Small intestine (tissue), 7 donors: ENCODE measurements at regions not wholly inside any gene's neighbourhood (a gene's known extent, or its start where the extent isn't known, plus 50 kb on each side); places are given as distances from the start of the nearest gene placed in this dataset.
"Not testable (repeated sequence)": the region's sequence is repeated elsewhere in the genome, so short reads cannot be mapped to it uniquely, and the experiment has no call there.

Experiments
- DNase-seq, 2 donors: peaks; one replicate each; pipeline versions ENCODE4 v3.0.0 to v3.0.0-alpha.2; 2013
- FAIRE-seq: peaks from 2 replicates; lab custom pipeline; 2012; peaks lifted over from hg19 to GRCh38; lab: Jason Lieb, UNC
- H3K27ac ChIP-seq, 3 donors: one replicate each; pipeline ENCODE4 v1.5.1; 2013; ENCODE audit warnings: low read length in 2 of 3, mild to moderate bottlenecking in 2 of 3, control low read depth in 1 of 3, inconsistent platforms in 1 of 3, low read depth in 1 of 3, moderate library complexity in 1 of 3
- H3K27me3 ChIP-seq, 3 donors: one replicate each; pipeline ENCODE4 v1.6.1; 2013; ENCODE audit warnings: low read length in 3 of 3, inconsistent platforms in 1 of 3; ENCODE audit not compliant: control insufficient read depth in 3 of 3, insufficient read depth in 3 of 3
- H3K36me3 ChIP-seq, 3 donors: one replicate each; pipeline ENCODE4 v1.6.1; 2013; ENCODE audit warnings: low read length in 3 of 3, inconsistent platforms in 1 of 3, low read depth in 1 of 3, mild to moderate bottlenecking in 1 of 3, moderate library complexity in 1 of 3; ENCODE audit not compliant: control insufficient read depth in 3 of 3, insufficient read depth in 2 of 3
- H3K4me1 ChIP-seq, 3 donors: one replicate each; pipeline ENCODE4 v1.6.1; 2013; ENCODE audit warnings: low read length in 2 of 3, inconsistent platforms in 1 of 3, low read depth in 1 of 3, mild to moderate bottlenecking in 1 of 3, moderate library complexity in 1 of 3; ENCODE audit not compliant: control insufficient read depth in 3 of 3, insufficient read depth in 2 of 3
- H3K4me3 ChIP-seq, 3 donors: one replicate each; pipeline ENCODE4 v1.5.1; 2013; ENCODE audit warnings: low read length in 3 of 3, control low read depth in 1 of 3, inconsistent platforms in 1 of 3, low read depth in 1 of 3, mild to moderate bottlenecking in 1 of 3, moderate library complexity in 1 of 3
- H3K9me3 ChIP-seq, 2 donors: one replicate each; pipeline ENCODE4 v1.6.1; 2013; ENCODE audit warnings: low read depth in 1 of 2, low read length in 1 of 2; ENCODE audit not compliant: control insufficient read depth in 2 of 2, insufficient read depth in 1 of 2
- WGBS, 3 donors: extraction: QIAGEN DNeasy Blood & Tissue Kit; methylation state at CpG; one replicate each; pipeline ENCODE4 v1.1.7; 2013; 5-methylcytosine and 5-hydroxymethylcytosine counted together
- donor health status: healthy with polysubstance abuse.
- donor health status: control.
- donor health status: control.
- donor health status: Bipolar disorder and iron deficiency.
- donor health status: healthy.

GRCh38 chr21:9758141-9758540, 763.2 kb upstream of the TPTE start:
- FAIRE-seq, result no peak
- 55 to 68% (median 64%) methylated on average over 6 of the region's 6 CpGs for WGBS, 3 donors
- H3K9me3 ChIP-seq, result peaks cover 4 to 23% of the 10 kb centered on the region in 2 donors
- no peak overlapping the region for H3K27ac ChIP-seq
- no peaks in the 10 kb centered on the region for H3K36me3 ChIP-seq
- no peaks in the 10 kb centered on the region for H3K4me1 ChIP-seq
- no peak overlapping the region for H3K4me3 ChIP-seq
- no peaks in the 10 kb centered on the region for H3K27me3 ChIP-seq
- DNase-seq, result no peak

DNA sequence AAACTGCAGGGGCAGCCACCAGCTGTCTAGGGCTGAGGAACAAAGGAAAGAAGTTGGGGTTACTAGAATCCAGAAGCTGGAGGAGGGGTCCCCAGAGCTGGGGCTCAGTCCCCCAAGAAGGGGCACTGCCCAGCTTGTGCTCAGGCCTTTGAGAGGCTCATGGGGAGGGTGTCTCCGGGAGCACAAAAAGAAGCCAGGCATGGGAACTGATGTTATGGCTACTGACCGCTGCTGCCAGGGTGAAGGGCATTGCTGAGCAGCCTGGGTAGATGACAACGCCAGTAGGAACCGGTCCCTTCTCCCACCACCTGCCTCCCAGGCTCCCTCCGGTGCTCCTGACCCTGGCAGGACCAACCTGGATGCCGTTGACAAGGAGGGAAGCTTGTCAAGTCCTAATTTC, 762.5 kb upstream of the TPTE start:
- Histone ChIP-seq H3K27ac (no peak overlapping the region), H3K36me3 (no peaks in the 10 kb centered on the region), H3K27me3 (no peaks in the 10 kb centered on the region), H3K4me3 (no peak overlapping the region), H3K9me3 (peaks cover 1 to 24% of the 10 kb centered on the region in 2 donors), H3K4me1 (no peaks in the 10 kb centered on the region)
- WGBS, 3 donors, result 45 to 65% (median 63%) methylated on average over 6 of the region's 6 CpGs
- no peak for DNase-seq
- FAIRE-seq, result no peak

DNA sequence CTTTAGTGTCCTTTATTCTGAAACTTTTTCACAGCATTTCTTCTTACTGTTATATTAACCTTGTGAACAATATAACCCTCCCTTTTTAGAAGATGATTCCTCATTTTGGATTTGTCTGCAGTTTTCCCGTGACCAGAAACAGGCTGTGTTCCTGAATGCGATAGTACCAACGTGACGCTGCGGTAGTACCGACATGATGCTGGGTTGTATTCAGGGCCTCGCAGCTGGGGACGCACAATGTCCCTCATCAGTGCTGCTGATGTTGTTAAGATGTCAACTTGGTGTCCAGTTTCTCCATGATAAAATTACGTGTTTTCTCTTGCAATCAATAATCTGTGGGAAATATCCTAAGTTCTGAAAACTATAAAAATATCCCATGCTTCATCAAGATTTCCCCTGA, 761.4 kb upstream of the TPTE start:
- Histone ChIP-seq H3K9me3 (peaks cover 0 to 18% of the 10 kb centered on the region in 2 donors), H3K4me1 (no peaks in the 10 kb centered on the region), H3K27ac (no peak overlapping the region), H3K4me3 (no peak overlapping the region), H3K36me3 (no peaks in the 10 kb centered on the region), H3K27me3 (no peaks in the 10 kb centered on the region)
- 79 to 82% (median 82%) methylated on average over 9 of the region's 9 CpGs for WGBS, 3 donors
- no peak for DNase-seq
- no peak for FAIRE-seq

- 57 to 60% (median 59%) methylated on average over 5 of the region's 5 CpGs for WGBS, 3 donors
- Histone ChIP-seq H3K27me3 (no peaks in the 10 kb centered on the region), H3K9me3 (peaks cover 0 to 15% of the 10 kb centered on the region in 2 donors), H3K27ac (no peak overlapping the region), H3K4me3 (no peak overlapping the region), H3K36me3 (no peaks in the 10 kb centered on the region), H3K4me1 (no peaks in the 10 kb centered on the region)
- no peak for FAIRE-seq
- DNase-seq, result no peak
Measured at GRCh38 chr21:9760398-9761074, 760.8 kb upstream of the TPTE start.

DNA sequence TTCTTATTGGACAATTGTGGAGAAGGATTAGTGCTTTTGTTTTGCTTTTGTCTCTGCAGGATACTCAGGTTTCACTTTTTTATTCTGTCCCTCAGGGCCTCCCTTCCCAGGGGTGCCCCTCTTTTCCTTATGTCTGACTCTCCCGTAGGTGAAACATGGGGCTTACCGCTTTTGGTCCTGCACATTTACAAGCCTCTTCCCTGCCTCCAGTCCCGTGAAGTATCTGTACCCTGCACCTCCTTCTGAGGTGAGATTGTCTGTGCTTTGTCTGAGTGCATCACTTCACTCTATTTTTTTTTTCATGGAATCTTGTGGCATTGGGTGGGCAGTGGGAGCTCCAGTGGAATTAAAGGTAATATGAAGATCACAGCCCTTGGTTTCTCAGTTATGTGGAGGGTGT, 758.1 kb upstream of the TPTE start:
- Histone ChIP-seq H3K9me3 (peaks cover 10 to 27% of the 10 kb centered on the region in 2 donors), H3K36me3 (no peaks in the 10 kb centered on the region), H3K4me1 (no peaks in the 10 kb centered on the region), H3K4me3 (no peak overlapping the region), H3K27me3 (no peaks in the 10 kb centered on the region), H3K27ac (no peak overlapping the region)
- no peak for DNase-seq
- no peak for FAIRE-seq
- WGBS, 3 donors, result 64 to 74% (median 65%) methylated on average over 3 of the region's 3 CpGs

- Histone ChIP-seq H3K9me3 (peaks cover 10 to 25% of the 10 kb centered on the region in 2 donors), H3K4me1 (no peaks in the 10 kb centered on the region), H3K27ac (no peak overlapping the region), H3K36me3 (no peaks in the 10 kb centered on the region), H3K27me3 (no peaks in the 10 kb centered on the region), H3K4me3 (no peak overlapping the region)
- 61 to 66% (median 64%) methylated on average over 4 of the region's 4 CpGs for WGBS, 3 donors
- DNase-seq (no peak), FAIRE-seq (no peak)
Measured at GRCh38 chr21:9763807-9764206, 757.6 kb upstream of the TPTE start.

DNA sequence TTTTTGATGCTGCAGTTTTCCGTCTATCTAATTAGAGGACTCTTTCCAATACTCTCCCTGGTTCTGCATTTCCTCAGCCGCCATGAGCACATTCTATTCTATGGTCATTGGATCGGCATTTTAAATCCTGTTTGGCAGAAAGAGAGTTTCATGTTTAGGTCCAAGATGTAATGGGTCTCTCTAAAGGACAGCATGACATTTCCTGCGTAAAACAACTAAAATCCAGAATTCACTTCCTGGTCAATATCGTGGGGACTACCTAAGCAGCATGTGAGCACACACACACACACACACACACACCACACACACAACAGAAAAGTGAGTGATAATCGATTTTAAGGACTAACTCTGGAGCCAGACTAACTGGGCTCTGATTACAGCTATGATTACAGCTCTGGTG, 757.1 kb upstream of the TPTE start:
- DNase-seq, FAIRE-seq, H3K27ac ChIP-seq, H3K4me3 ChIP-seq, H3K27me3 ChIP-seq, H3K36me3 ChIP-seq, H3K4me1 ChIP-seq: not testable (repeated sequence)
- H3K9me3 ChIP-seq, result peaks cover 10 to 22% of the 10 kb centered on the region in 2 donors
- WGBS, 3 donors, result 73% methylated on average over 6 of the region's 6 CpGs

GRCh38 chr21:9765538-9765937, 755.8 kb upstream of the TPTE start:
- not testable (repeated sequence) for DNase-seq, FAIRE-seq, H3K4me3 ChIP-seq, H3K27ac ChIP-seq, H3K36me3 ChIP-seq, H3K27me3 ChIP-seq, H3K4me1 ChIP-seq
- 30 to 41% (median 34%) methylated on average over 1 of the region's 1 CpG for WGBS, 3 donors
- peaks cover 10 to 22% of the 10 kb centered on the region in 2 donors for H3K9me3 ChIP-seq
